ENCODE measurements at regions not wholly inside any gene's neighbourhood (a gene's known extent, or its start where the extent isn't known, plus 50 kb on each side); places are given as distances from the start of the nearest gene placed in this dataset.

GRCh38 chr4:186946136-186946535 is 222.5 kb upstream of the FAT1 start:
- Histone ChIP-seq H3K36me3 (ENCODE audit: control insufficient read depth in 2 of 2, insufficient read depth in 2 of 2, low read length in 2 of 2) (no peaks in the 10 kb centered on the region), H3K27ac (ENCODE audit: low read length) (no peak overlapping the region), H3K9me3 (ENCODE audit: control insufficient read depth in 2 of 2, low read length in 2 of 2) (no peaks in the 10 kb centered on the region), H3K4me3 (ENCODE audit: low read length in 2 of 2) (no peak overlapping the region), H3K4me1 (ENCODE audit: control insufficient read depth, insufficient read depth, low read length) (peaks cover 7% of the 10 kb centered on the region), H3K27me3 (ENCODE audit: control insufficient read depth in 1 of 2, insufficient read depth in 2 of 2, low read length in 2 of 2) (no peaks in the 10 kb centered on the region), H3K9ac (ENCODE audit: low read length in 2 of 2) (no peak overlapping the region)

DNA sequence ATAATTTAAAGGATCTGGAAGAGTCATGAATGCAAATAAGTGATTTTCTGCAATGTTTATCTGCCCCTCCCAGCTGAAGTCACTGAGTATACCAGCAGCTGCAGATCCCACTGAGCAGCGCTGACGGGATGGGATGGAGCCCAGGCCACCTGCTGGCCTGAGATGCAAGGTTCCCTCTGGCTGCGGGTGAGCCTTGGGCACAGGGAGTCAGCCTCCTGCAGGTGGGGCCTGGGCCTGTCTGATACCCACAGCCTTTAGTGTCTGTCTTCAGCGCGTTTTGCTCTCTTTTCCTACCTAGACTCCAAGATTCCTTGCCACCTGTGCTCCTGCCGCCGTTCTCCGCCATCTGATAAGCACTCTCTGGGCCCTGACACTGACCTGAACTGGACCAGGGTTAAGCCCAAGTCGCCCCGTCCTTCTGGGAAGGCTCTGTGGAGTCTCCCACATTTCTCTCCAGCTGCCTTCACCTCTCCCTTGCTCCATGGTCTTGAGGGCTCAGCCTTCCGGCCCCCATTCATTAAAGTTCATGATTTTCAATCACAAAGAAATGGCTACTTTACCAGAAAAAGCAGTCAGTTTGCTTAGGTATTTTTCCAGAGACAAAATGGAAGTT is 223.1 kb upstream of the FAT1 start:
- Histone ChIP-seq H3K9me3 (ENCODE audit: control insufficient read depth in 2 of 2, low read length in 2 of 2) (no peaks in the 10 kb centered on the region), H3K36me3 (ENCODE audit: control insufficient read depth in 2 of 2, insufficient read depth in 2 of 2, low read length in 2 of 2) (no peaks in the 10 kb centered on the region), H3K4me1 (ENCODE audit: control insufficient read depth, insufficient read depth, low read length) (peaks cover 7% of the 10 kb centered on the region), H3K27me3 (ENCODE audit: control insufficient read depth in 1 of 2, insufficient read depth in 2 of 2, low read length in 2 of 2) (no peaks in the 10 kb centered on the region), H3K27ac (ENCODE audit: low read length) (no peak overlapping the region), H3K4me3 (ENCODE audit: low read length in 2 of 2) (no peak overlapping the region), H3K9ac (ENCODE audit: low read length in 2 of 2) (no peak overlapping the region)

- Histone ChIP-seq H3K9ac (ENCODE audit: low read length in 2 of 2) (no peak overlapping the region), H3K27ac (ENCODE audit: low read length) (no peak overlapping the region), H3K4me1 (ENCODE audit: control insufficient read depth, insufficient read depth, low read length) (peaks cover 6% of the 10 kb centered on the region), H3K27me3 (ENCODE audit: control insufficient read depth in 1 of 2, insufficient read depth in 2 of 2, low read length in 2 of 2) (no peaks in the 10 kb centered on the region), H3K4me3 (ENCODE audit: low read length in 2 of 2) (no peak overlapping the region), H3K9me3 (ENCODE audit: control insufficient read depth in 2 of 2, low read length in 2 of 2) (no peaks in the 10 kb centered on the region), H3K36me3 (ENCODE audit: control insufficient read depth in 2 of 2, insufficient read depth in 2 of 2, low read length in 2 of 2) (no peaks in the 10 kb centered on the region)
Measured at GRCh38 chr4:186948361-186949242, 224.9 kb upstream of the FAT1 start.

GRCh38 chr4:186949847-186950246 is 226.2 kb upstream of the FAT1 start:
- no peaks in the 10 kb centered on the region for H3K27me3 ChIP-seq (ENCODE audit: control insufficient read depth in 1 of 2, insufficient read depth in 2 of 2, low read length in 2 of 2)
- peaks cover 3% of the 10 kb centered on the region for H3K4me1 ChIP-seq (ENCODE audit: control insufficient read depth, insufficient read depth, low read length)
- no peaks in the 10 kb centered on the region for H3K36me3 ChIP-seq (ENCODE audit: control insufficient read depth in 2 of 2, insufficient read depth in 2 of 2, low read length in 2 of 2)
- no peaks in the 10 kb centered on the region for H3K9me3 ChIP-seq (ENCODE audit: control insufficient read depth in 2 of 2, low read length in 2 of 2)
- H3K9ac ChIP-seq (ENCODE audit: low read length in 2 of 2), result no peak overlapping the region
- H3K4me3 ChIP-seq (ENCODE audit: low read length in 2 of 2), result no peak overlapping the region
- H3K27ac ChIP-seq (ENCODE audit: low read length), result no peak overlapping the region

DNA sequence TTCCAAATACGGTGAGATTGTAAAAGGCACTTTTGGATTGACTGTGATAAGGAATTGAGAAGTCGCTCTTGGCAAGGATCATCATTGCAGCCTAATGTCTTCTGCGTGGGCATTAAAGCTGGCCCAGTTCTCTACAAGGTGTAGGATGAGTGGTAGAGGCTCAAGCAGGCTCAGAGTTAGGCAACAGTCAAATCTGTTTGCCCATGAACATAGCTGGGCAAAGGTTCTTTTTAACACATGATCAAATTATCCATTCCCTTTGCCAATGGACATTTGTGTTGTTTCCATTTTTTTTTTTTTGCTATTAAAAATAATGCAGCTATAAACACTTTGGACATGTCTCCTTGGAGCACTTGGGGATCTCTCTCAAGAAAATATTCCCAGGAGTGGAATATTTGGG is 229.1 kb upstream of the FAT1 start:
- H3K27me3 ChIP-seq (ENCODE audit: control insufficient read depth in 1 of 2, insufficient read depth in 2 of 2, low read length in 2 of 2), result no peaks in the 10 kb centered on the region
- peaks cover 3% of the 10 kb centered on the region for H3K4me1 ChIP-seq (ENCODE audit: control insufficient read depth, insufficient read depth, low read length)
- no peaks in the 10 kb centered on the region for H3K36me3 ChIP-seq (ENCODE audit: control insufficient read depth in 2 of 2, insufficient read depth in 2 of 2, low read length in 2 of 2)
- H3K27ac ChIP-seq (ENCODE audit: low read length), result no peak overlapping the region
- no peak overlapping the region for H3K9ac ChIP-seq (ENCODE audit: low read length in 2 of 2)
- H3K9me3 ChIP-seq (ENCODE audit: control insufficient read depth in 2 of 2, low read length in 2 of 2), result no peaks in the 10 kb centered on the region
- H3K4me3 ChIP-seq (ENCODE audit: low read length in 2 of 2), result no peak overlapping the region

GRCh38 chr4:186953599-186954260 is 230.1 kb upstream of the FAT1 start:
- Histone ChIP-seq H3K36me3 (ENCODE audit: control insufficient read depth in 2 of 2, insufficient read depth in 2 of 2, low read length in 2 of 2) (no peaks in the 10 kb centered on the region), H3K4me1 (ENCODE audit: control insufficient read depth, insufficient read depth, low read length) (peaks cover 3% of the 10 kb centered on the region), H3K4me3 (ENCODE audit: low read length in 2 of 2) (no peak overlapping the region), H3K9me3 (ENCODE audit: control insufficient read depth in 2 of 2, low read length in 2 of 2) (no peaks in the 10 kb centered on the region), H3K27me3 (ENCODE audit: control insufficient read depth in 1 of 2, insufficient read depth in 2 of 2, low read length in 2 of 2) (no peaks in the 10 kb centered on the region), H3K27ac (ENCODE audit: low read length) (no peak overlapping the region), H3K9ac (ENCODE audit: low read length in 2 of 2) (no peak overlapping the region)

GRCh38 chr4:186954509-186954908 is 230.9 kb upstream of the FAT1 start:
- Histone ChIP-seq H3K9me3 (ENCODE audit: control insufficient read depth in 2 of 2, low read length in 2 of 2) (no peaks in the 10 kb centered on the region), H3K9ac (ENCODE audit: low read length in 2 of 2) (no peak overlapping the region), H3K27ac (ENCODE audit: low read length) (no peak overlapping the region), H3K36me3 (ENCODE audit: control insufficient read depth in 2 of 2, insufficient read depth in 2 of 2, low read length in 2 of 2) (no peaks in the 10 kb centered on the region), H3K27me3 (ENCODE audit: control insufficient read depth in 1 of 2, insufficient read depth in 2 of 2, low read length in 2 of 2) (no peaks in the 10 kb centered on the region), H3K4me1 (ENCODE audit: control insufficient read depth, insufficient read depth, low read length) (no peaks in the 10 kb centered on the region), H3K4me3 (ENCODE audit: low read length in 2 of 2) (no peak overlapping the region)

GRCh38 chr4:186954956-186955355 is 231.3 kb upstream of the FAT1 start:
- Histone ChIP-seq H3K4me1 (ENCODE audit: control insufficient read depth, insufficient read depth, low read length) (no peaks in the 10 kb centered on the region), H3K27ac (ENCODE audit: low read length) (no peak overlapping the region), H3K4me3 (ENCODE audit: low read length in 2 of 2) (no peak overlapping the region), H3K27me3 (ENCODE audit: control insufficient read depth in 1 of 2, insufficient read depth in 2 of 2, low read length in 2 of 2) (no peaks in the 10 kb centered on the region), H3K36me3 (ENCODE audit: control insufficient read depth in 2 of 2, insufficient read depth in 2 of 2, low read length in 2 of 2) (no peaks in the 10 kb centered on the region), H3K9me3 (ENCODE audit: control insufficient read depth in 2 of 2, low read length in 2 of 2) (no peaks in the 10 kb centered on the region), H3K9ac (ENCODE audit: low read length in 2 of 2) (no peak overlapping the region)

DNA sequence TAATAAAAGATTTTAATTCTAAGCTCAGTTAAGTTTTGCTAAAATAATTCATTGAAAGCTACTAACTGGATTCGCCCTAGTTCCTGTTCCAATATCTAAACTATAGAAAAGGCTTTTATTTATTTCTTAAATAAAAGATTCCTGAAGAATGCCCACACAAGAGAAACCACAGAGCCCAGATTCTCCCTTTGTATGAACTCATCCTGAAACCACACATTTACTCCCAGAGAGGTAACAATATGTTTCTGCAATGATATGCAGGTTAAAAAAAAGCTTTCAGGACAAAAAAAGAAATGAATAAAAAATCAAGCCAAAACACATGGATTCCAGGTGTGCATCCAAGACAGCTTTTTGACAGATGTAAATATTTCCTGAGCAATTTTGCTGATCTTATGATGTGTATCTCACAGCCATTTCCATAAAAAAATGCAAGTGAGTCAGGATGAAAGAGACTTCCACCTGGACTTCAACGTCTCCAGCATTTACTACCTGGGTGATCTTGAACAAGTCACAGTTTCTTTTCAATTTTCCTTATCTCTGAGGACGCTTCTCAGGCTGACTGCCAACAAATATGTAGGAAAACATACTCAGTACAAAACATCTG is 234.4 kb upstream of the FAT1 start:
- no peak overlapping the region for H3K9ac ChIP-seq (ENCODE audit: low read length in 2 of 2)
- no peak overlapping the region for H3K27ac ChIP-seq (ENCODE audit: low read length)
- no peaks in the 10 kb centered on the region for H3K36me3 ChIP-seq (ENCODE audit: control insufficient read depth in 2 of 2, insufficient read depth in 2 of 2, low read length in 2 of 2)
- H3K27me3 ChIP-seq (ENCODE audit: control insufficient read depth in 1 of 2, insufficient read depth in 2 of 2, low read length in 2 of 2), result no peaks in the 10 kb centered on the region
- no peak overlapping the region for H3K4me3 ChIP-seq (ENCODE audit: low read length in 2 of 2)
- no peaks in the 10 kb centered on the region for H3K4me1 ChIP-seq (ENCODE audit: control insufficient read depth, insufficient read depth, low read length)
- no peaks in the 10 kb centered on the region for H3K9me3 ChIP-seq (ENCODE audit: control insufficient read depth in 2 of 2, low read length in 2 of 2)

- no peaks in the 10 kb centered on the region for H3K36me3 ChIP-seq (ENCODE audit: control insufficient read depth in 2 of 2, insufficient read depth in 2 of 2, low read length in 2 of 2)
- H3K27ac ChIP-seq (ENCODE audit: low read length), result no peak overlapping the region
- no peaks in the 10 kb centered on the region for H3K27me3 ChIP-seq (ENCODE audit: control insufficient read depth in 1 of 2, insufficient read depth in 2 of 2, low read length in 2 of 2)
- H3K4me3 ChIP-seq (ENCODE audit: low read length in 2 of 2), result no peak overlapping the region
- H3K9me3 ChIP-seq (ENCODE audit: control insufficient read depth in 2 of 2, low read length in 2 of 2), result no peaks in the 10 kb centered on the region
- no peak overlapping the region for H3K9ac ChIP-seq (ENCODE audit: low read length in 2 of 2)
- no peaks in the 10 kb centered on the region for H3K4me1 ChIP-seq (ENCODE audit: control insufficient read depth, insufficient read depth, low read length)
Measured at GRCh38 chr4:186958726-186959350, 235.2 kb upstream of the FAT1 start.
